ENCODE measurements at regions not wholly inside any gene's neighbourhood (a gene's known extent, or its start where the extent isn't known, plus 50 kb on each side); places are given as distances from the start of the nearest gene placed in this dataset.
"Not testable (repeated sequence)": the region's sequence is repeated elsewhere in the genome, so short reads cannot be mapped to it uniquely, and the experiment has no call there.

GRCh38 chr9:102178811-102179210 is 440.4 kb upstream of the GRIN3A start:
- no peak for DNase-seq (ENCODE audit: low read depth, low spot score)
- no peak overlapping the region for H3K4me3 ChIP-seq (ENCODE audit: low read depth, low read length)
- TF ChIP-seq, protein P1, sequence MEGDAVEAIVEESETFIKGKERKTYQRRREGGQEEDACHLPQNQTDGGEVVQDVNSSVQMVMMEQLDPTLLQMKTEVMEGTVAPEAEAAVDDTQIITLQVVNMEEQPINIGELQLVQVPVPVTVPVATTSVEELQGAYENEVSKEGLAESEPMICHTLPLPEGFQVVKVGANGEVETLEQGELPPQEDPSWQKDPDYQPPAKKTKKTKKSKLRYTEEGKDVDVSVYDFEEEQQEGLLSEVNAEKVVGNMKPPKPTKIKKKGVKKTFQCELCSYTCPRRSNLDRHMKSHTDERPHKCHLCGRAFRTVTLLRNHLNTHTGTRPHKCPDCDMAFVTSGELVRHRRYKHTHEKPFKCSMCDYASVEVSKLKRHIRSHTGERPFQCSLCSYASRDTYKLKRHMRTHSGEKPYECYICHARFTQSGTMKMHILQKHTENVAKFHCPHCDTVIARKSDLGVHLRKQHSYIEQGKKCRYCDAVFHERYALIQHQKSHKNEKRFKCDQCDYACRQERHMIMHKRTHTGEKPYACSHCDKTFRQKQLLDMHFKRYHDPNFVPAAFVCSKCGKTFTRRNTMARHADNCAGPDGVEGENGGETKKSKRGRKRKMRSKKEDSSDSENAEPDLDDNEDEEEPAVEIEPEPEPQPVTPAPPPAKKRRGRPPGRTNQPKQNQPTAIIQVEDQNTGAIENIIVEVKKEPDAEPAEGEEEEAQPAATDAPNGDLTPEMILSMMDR (IDR thresholded peaks at IDR 0.05; ENCODE audit: insufficient read depth, low read length, missing control alignments), result no peak
- CTCF ChIA-PET, result no interaction called here
- POLR2A ChIA-PET, result no interaction called here

GRCh38 chr9:102174202-102174601 is 435.8 kb upstream of the GRIN3A start:
- H3K4me3 ChIP-seq (ENCODE audit: low read depth, low read length); DNase-seq (ENCODE audit: low read depth, low spot score); POLR2A ChIA-PET; CTCF ChIA-PET: not testable (repeated sequence)

DNA sequence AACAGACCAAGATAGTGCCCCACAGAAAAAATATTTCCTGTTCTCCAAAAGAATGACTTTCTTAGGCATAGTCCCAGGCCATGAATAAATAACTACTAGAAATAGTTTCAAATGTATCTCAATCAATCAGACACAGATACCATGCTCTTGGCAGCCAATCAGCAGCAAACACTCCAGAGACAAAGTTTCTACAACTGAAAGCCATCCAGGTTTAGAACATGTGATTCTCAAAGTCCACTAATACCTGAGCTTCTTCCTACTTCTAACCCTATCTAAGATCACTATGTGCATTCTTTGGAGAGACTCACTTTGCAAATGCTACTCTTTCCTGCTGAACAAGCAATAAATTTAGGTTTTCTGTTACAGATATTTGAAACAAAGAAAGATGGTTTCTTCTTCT is 425.8 kb upstream of the GRIN3A start:
- ChIA-PET CTCF (no interaction called here), POLR2A (no interaction called here)
- TF ChIP-seq, protein P1 (IDR thresholded peaks at IDR 0.05; ENCODE audit: insufficient read depth, low read length, missing control alignments), result no peak
- H3K4me3 ChIP-seq (ENCODE audit: low read depth, low read length), result no peak overlapping the region
- DNase-seq (ENCODE audit: low read depth, low spot score), result no peak

DNA sequence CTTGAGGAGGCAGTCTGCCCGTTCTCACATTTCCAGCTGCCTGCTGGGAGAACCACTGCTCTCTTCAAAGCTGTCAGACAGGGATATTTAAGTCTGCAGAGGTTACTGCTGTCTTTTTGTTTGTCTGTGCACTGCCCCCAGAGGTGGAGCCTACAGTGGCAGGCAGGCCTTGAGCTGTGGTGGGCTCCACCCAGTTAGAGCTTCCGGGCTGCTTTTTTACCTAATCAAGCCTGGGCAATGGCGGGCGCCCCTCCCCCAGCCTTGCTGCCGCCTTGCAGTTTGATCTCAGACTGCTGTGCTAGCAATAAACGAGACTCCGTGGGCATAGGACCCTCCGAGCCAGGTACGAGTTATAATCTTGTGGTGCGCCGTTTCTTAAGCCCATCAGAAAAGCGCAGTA is 414.6 kb upstream of the GRIN3A start:
- CTCF ChIA-PET; DNase-seq (ENCODE audit: low read depth, low spot score); H3K4me3 ChIP-seq (ENCODE audit: low read depth, low read length); POLR2A ChIA-PET: not testable (repeated sequence)

- ChIA-PET POLR2A (no interaction called here), CTCF (interaction anchor here (0.6 kb wide), 1 partner anchor 22 kb away, joined by 3 read pairs; no protein-coding TSS in a partner anchor)
- DNase-seq (ENCODE audit: low read depth, low spot score), result no peak
- TF ChIP-seq, protein P1 (IDR thresholded peaks at IDR 0.05; ENCODE audit: insufficient read depth, low read length, missing control alignments), result no peak
- H3K4me3 ChIP-seq (ENCODE audit: low read depth, low read length), result no peak overlapping the region
Measured at GRCh38 chr9:102135768-102136167, 397.3 kb upstream of the GRIN3A start.

DNA sequence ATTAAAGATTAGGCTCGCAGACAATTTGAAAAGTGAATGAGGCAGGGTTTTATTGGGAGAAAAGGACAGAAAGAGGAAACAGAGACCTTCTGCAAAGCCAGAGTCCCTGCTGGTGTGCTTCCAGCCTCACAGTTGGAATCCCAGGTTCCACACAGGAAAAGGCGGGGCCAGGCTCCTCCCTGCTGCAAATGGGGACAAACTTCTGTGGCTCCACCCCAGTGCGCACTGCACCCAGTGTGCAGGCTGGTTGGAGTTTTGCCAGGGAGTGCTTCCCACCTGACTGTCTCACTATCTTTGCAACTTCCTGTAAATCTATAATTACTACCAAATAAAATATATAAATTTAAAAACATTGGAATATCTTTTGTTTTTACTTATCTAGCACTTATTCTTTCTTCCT is 386.0 kb upstream of the GRIN3A start:
- POLR2A ChIA-PET, result no interaction called here
- TF ChIP-seq, protein P1 (IDR thresholded peaks at IDR 0.05; ENCODE audit: insufficient read depth, low read length, missing control alignments), result no peak
- CTCF ChIA-PET, result no interaction called here
- no peak overlapping the region for H3K4me3 ChIP-seq (ENCODE audit: low read depth, low read length)
- DNase-seq (ENCODE audit: low read depth, low spot score), result no peak

- DNase-seq (ENCODE audit: low read depth, low spot score), result no peak
- CTCF ChIA-PET, result no interaction called here
- H3K4me3 ChIP-seq (ENCODE audit: low read depth, low read length), result no peak overlapping the region
- POLR2A ChIA-PET, result no interaction called here
- TF ChIP-seq, protein P1 (IDR thresholded peaks at IDR 0.05; ENCODE audit: insufficient read depth, low read length, missing control alignments), result no peak
Measured at GRCh38 chr9:102114557-102114956, 376.1 kb upstream of the GRIN3A start.

GRCh38 chr9:102113191-102113590 is 374.7 kb upstream of the GRIN3A start:
- DNase-seq (ENCODE audit: low read depth, low spot score), result no peak
- POLR2A ChIA-PET, result no interaction called here

More at GRCh38 chr9:102113191-102113590, 374.7 kb upstream of the GRIN3A start:
- H3K4me3 ChIP-seq (ENCODE audit: low read depth, low read length), result no peak overlapping the region
- TF ChIP-seq, protein P1 (IDR thresholded peaks at IDR 0.05; ENCODE audit: insufficient read depth, low read length, missing control alignments), result no peak
- CTCF ChIA-PET, result no interaction called here

All from AG04449 (cell line).